HepG2 (cell line): ENCODE measurements at regions not wholly inside any gene's neighbourhood (a gene's known extent, or its start where the extent isn't known, plus 50 kb on each side); places are given as distances from the start of the nearest gene placed in this dataset.

Experiments used
- SP1 ChIP-seq, 2 experiments: fragments of 450-650 bp in 1 of 2; sonication (generic) in 1 of 2; formaldehyde crosslinking in 1 of 2; IDR thresholded peaks; 2 replicates each; pipeline versions ENCODE4 v1.4.0 to v1.6.1; 2016 to 2020; ENCODE audit warnings: missing genetic modification reagents in 1 of 2
- TF ChIP-seq, protein P1 (sequence below): sonication (generic); formaldehyde crosslinking; IDR thresholded peaks from 2 replicates; pipeline ENCODE4 v1.5.0; 2020; ENCODE audit warnings: missing genetic modification reagents

GRCh38 chr2:155695505-155695904 is 637.0 kb downstream of the NR4A2 start:
- TF ChIP-seq SP1 (IDR thresholded peaks at IDR 0.05) = no peak
- no peak for TF ChIP-seq SP1 (CRISPR knock-in tag; IDR thresholded peaks at IDR 0.05)
- TF ChIP-seq, protein P1, sequence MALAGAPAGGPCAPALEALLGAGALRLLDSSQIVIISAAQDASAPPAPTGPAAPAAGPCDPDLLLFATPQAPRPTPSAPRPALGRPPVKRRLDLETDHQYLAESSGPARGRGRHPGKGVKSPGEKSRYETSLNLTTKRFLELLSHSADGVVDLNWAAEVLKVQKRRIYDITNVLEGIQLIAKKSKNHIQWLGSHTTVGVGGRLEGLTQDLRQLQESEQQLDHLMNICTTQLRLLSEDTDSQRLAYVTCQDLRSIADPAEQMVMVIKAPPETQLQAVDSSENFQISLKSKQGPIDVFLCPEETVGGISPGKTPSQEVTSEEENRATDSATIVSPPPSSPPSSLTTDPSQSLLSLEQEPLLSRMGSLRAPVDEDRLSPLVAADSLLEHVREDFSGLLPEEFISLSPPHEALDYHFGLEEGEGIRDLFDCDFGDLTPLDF (CRISPR knock-in tag) = no peak
